ENCODE measurements at regions not wholly inside any gene's neighbourhood (a gene's known extent, or its start where the extent isn't known, plus 50 kb on each side); places are given as distances from the start of the nearest gene placed in this dataset.
"Not testable (repeated sequence)": the region's sequence is repeated elsewhere in the genome, so short reads cannot be mapped to it uniquely, and the experiment has no call there.

- no peak for DNase-seq
These were observed 109.8 kb upstream of the HDX start for GRCh38 chrX:84611843-84612636.

GRCh38 chrX:84634201-84634782, 132.0 kb upstream of the HDX start:
- no peak for DNase-seq

- no peak for DNase-seq
These were observed 163.8 kb upstream of the HDX start for GRCh38 chrX:84666086-84666485.

- DNase-seq = no peak
These were observed 188.0 kb upstream of the HDX start for GRCh38 chrX:84690228-84690627.

DNA sequence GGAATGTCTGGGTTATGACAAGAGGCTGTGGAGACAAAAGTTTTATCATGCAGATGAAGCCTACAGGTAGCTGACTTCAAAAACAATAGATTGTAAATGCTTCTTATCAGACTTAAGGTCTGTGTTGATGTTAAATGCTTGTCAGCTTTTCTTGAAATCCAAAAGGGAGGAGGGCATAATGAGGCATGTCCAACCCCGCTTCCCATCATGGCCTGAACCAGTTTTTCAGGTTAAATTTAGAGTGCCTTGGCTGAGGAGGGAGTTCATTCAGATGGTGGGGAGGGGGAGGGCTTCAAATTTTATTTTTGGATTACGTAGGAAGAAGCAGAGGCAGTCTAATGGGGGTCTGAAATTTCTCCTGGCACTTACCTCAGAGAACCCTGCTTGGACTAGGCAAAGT, 207.7 kb upstream of the HDX start:
- no peak for DNase-seq

GRCh38 chrX:84710611-84711010, 208.4 kb upstream of the HDX start:
- DNase-seq = no peak

DNA sequence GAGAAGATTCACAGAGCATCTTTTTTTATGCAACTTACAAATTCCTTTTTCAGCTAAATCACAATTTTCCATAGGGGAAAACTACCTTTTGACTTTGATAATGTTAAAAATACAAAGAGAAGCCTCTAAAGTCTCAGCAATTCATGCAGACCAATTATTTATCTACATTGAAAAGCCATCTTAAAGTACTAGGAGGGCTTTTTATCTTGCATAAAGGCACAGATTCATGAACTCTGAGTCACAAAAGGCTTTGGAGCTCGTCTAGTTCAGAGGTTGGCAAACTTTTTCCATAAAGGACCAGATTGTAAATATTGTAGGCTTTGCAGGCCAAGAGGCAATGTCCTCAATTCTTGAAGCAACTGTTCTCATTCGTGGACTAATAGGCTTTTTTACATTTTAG, 210.4 kb upstream of the HDX start:
- no peak for DNase-seq

DNA sequence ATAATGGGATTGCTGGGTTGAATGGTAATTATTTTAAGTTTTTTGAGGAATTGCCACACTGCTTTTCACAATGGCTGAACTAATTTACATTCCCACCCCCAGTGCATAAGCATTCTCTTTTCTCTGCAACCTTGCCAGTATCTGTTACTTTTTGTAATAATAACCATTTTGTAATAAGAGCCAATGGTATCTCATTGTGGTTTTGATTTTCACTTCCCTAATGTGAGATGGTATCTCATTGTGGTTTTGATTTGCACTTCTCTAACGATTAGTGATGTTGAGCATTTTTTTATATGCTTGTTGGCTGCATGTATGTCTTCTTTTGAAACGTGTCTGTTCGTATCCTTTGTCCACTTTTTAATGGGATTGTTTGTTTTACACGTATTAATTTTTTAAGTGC, 213.1 kb upstream of the HDX start:
- no peak for DNase-seq

- no peak for DNase-seq
These were observed 215.1 kb upstream of the HDX start for GRCh38 chrX:84717343-84717742.

DNA sequence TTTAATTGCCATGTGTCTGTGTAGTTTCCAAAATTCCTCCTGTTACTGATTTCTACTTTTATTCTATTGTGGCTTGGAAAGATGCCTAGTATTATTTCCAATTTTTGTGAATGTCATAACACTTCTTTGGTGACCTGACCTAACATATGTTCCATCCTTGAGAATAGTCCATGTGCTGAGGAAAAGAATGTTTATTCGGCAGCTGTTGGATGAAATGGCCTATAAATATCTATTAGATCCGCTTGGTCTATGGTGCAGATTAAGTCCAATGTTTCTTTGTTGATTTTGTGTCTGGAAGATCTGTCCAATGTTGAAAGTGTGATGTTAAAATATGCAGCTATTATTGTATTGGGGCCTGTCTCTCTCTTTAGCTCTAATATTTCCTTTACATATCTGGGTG, 219.2 kb upstream of the HDX start:
- no peak for DNase-seq

- no peak for DNase-seq
These were observed 222.3 kb upstream of the HDX start for GRCh38 chrX:84724576-84724975.

GRCh38 chrX:84729408-84729807, 227.2 kb upstream of the HDX start:
- no peak for DNase-seq

DNA sequence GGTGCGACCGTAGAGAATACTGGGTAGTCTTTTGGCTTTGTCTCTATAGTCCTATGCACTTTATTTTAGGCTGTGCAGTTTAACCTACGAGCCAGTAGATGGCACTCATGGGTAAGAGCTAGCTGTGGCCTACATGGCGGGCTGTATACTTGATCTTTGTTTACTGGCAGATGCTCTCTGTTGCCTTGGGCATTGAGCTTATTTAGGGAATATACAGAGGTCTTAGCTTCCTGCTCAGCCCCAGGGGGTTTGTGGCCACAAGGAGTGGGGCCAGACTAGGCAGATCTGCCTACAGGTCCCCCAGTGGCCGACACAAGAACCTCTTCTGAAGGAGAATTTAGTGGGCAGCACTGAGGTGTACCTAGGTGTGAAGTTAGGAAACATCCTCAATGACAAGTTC, 227.6 kb upstream of the HDX start:
- peak; percentile 13 for DNase-seq

GRCh38 chrX:84735025-84735424, 232.8 kb upstream of the HDX start:
- no peak for DNase-seq

- no peak for DNase-seq
These were observed 235.2 kb upstream of the HDX start for GRCh38 chrX:84737471-84737871.

DNA sequence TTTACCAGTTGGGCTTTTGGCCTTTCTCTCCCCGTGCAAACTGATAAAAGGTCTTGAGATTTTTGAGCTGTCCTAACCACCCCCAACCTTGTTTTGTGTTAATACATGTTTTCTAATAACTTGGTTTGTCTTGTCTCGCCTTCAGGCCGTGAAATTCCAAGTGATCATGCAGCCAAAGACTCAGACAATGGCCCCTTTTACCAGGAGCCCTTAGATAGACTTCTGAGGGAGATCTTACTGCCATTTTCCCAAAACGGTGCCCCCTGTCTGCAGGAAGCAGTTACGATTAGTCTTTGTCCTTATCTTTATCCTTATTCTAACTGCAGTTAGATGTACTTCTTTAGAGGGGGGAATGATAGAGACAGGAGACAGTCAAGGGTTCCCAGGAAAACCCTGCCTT, 245.3 kb upstream of the HDX start:
- no peak for DNase-seq

DNA sequence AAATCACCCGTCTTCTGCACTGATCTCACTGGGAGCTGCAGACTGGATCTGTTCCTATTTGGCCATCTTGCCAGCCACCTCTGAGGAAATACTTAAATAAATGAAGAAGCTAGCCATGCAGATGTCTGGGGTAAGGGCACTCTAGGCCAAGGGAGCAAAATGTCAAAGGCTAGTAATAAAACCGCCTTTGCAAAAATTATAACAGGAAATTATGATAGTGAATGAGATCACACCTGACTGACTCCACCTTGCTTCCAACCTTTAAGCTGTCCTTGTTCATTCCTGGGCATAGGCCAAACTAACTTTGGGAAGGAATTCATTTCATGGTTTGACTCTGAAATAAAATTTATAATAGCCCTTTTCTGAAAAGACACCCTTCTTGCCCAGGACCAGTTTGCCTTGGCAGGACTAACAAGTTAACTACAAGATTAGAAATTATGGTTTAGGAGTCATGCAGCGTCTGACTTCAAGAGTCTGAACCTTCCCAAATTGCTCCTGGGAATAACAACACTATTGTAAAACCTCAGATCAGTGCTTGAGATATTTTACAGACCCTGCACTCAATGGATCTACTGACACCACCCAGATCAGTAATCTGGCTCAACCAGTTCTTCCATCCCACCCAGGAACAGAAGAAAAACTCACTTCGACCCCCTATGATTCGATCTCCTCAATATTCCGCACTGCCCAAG, 246.9 kb upstream of the HDX start:
- no peak for DNase-seq

GRCh38 chrX:84760560-84760959, 243.1 kb upstream of the APOOL start:
- no peak for DNase-seq

DNA sequence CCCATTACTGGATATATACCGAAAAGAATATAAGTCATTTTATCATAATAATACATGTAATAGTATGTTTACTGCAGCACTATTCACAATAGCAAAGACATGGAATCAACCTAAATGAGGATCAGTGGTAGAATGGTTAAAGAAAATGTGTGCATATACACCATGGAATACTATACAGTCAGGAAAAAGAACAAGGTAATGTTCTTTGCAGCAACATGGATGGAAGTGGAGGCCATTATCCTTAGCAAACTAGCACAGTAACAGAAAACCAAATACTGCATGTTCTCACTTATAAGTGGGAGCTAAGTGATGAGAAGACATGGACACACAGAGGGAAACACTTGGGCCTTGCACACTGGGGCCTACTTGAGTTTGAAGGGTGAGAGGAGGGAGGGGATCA, 207.4 kb upstream of the APOOL start:
- DNase-seq = no peak

- DNase-seq = peak; percentile 24
These were observed 172.8 kb upstream of the APOOL start for GRCh38 chrX:84830836-84831235.

- not testable (repeated sequence) for DNase-seq
These were observed 157.1 kb upstream of the APOOL start for GRCh38 chrX:84846541-84846940.

DNA sequence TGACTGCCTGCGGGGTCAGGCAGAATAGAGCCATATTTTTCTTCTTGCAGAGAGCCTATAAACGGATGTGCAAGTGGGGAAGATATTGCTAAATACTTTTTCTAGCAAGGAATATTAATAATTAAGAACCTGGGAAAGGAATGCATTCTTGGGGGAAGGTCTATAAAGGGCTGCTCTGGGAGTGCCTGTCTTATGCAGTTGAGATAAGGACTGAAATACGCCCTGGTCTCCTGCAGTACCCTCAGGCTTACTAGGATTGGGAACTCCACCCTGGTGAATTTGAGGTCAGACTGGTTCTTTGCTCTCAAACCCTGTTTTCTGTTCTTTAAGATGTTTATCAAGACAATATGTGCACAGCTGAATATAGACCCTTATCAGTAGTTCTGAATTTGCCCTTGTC, 152.5 kb upstream of the APOOL start:
- not testable (repeated sequence) for DNase-seq

DNA sequence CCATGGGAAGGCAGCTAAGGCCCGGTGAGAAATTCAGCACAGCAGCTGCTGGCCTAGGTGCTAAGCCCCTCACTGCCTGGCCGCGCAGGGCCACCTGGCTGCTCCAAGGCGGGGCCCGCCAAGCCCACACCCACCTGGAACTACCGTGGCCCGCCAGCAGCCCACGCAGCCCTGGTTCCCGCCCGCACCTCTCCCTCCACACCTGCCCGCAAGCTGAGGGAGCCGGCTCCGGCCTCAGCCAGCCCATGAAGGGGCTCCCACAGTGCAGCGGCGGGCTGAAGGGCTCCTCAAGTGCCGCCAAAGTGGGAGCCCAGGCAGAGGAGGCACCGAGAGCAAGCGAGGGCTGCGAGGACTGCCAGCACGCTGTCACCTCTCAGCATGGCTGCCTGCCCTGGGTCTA, 146.9 kb upstream of the APOOL start:
- not testable (repeated sequence) for DNase-seq

DNA sequence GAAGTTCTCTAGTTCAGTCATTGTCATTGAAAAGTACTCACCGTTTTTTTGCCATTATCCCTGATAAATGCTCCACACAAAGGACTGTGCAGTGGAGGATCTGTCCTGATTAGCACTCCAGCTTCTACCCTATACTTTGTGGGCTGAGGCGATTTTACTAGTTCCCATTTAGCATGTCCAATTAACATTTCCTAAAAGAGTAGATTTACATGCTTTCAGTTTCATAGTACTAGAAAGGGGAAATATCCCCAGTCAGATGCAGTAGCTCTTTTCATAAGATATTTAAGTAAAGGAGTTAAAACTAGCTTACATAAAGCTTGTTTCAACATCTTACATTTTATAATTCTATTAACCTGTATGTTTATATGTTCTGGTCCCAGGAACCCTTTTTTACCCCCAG, 144.9 kb upstream of the APOOL start:
- not testable (repeated sequence) for DNase-seq
